ENCODE measurements at regions not wholly inside any gene's neighbourhood (a gene's known extent, or its start where the extent isn't known, plus 50 kb on each side); places are given as distances from the start of the nearest gene placed in this dataset.

DNA sequence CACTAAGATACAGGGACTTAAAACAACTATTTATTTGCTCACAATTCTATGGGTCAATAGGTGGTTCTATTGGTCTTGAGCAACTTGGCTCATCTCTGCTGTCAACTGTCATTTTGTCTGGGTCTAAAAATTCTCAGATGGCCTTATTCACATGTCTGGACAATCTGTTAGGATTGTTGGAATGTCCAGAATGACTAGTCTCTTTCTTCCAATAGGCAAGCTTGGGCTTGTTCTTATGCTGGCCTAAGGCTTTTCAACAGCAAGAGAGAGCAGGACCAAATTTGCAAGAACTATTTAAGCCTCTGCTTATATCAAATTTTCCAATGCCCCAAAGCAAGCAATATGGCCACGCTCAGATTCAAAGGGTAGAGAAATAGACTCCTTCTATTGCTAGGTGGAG lies 240.9 kb downstream of the KIF2B start:
- TF ChIP-seq CTCF (IDR thresholded peaks at IDR 0.05 in 2 of 3, conservative IDR thresholded peaks at IDR 0.05 in 1 of 3; ENCODE audit: borderline replicate concordance in 1 of 3, insufficient read depth in 1 of 3, low read depth in 2 of 3, low read length in 2 of 3): no peak
- TF ChIP-seq EZH2phosphoT487 (IDR thresholded peaks at IDR 0.05; ENCODE audit: borderline replicate concordance): no peak
- TF ChIP-seq, protein P1, sequence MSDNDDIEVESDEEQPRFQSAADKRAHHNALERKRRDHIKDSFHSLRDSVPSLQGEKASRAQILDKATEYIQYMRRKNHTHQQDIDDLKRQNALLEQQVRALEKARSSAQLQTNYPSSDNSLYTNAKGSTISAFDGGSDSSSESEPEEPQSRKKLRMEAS (IDR thresholded peaks at IDR 0.05): no peak
- TF ChIP-seq POLR2A (IDR thresholded peaks at IDR 0.05; ENCODE audit: borderline replicate concordance, extremely low read depth, insufficient read depth, insufficient read length): no peak
- TF ChIP-seq SIN3A (IDR thresholded peaks at IDR 0.05; ENCODE audit: low read depth): no peak
